SK-N-SH treated with all-trans-retinoic acid at 6 μM for 48 hours (cell line): ENCODE measurements at regions not wholly inside any gene's neighbourhood (a gene's known extent, or its start where the extent isn't known, plus 50 kb on each side); places are given as distances from the start of the nearest gene placed in this dataset.

Source experiments
- ATAC-seq: fragments of 200-7000 bp; cut with Tn5 transposase; 3 replicates; pipeline ENCODE4 v1.9.1; 2020; ENCODE audit warnings: mild to moderate bottlenecking, moderate library complexity
- ARNTL ChIP-seq: fragments of 450-650 bp; formaldehyde crosslinking; IDR thresholded peaks from 2 replicates; pipeline ENCODE4 v1.5.0; 2020; ENCODE audit warnings: low read depth, mild to moderate bottlenecking, moderate library complexity, borderline replicate concordance
- BACH2 ChIP-seq: fragments of 250-450 bp; sonication (Bioruptor Pico); IDR thresholded peaks from 2 replicates; pipeline ENCODE4 v1.9.0; 2021; ENCODE audit warnings: mild to moderate bottlenecking, borderline replicate concordance
- CREB5 ChIP-seq: fragments of 250-450 bp; sonication (Bioruptor Pico); IDR thresholded peaks from 2 replicates; pipeline ENCODE4 v1.5.1; 2020; ENCODE audit warnings: low read depth, mild to moderate bottlenecking, moderate library complexity
- CSDC2 ChIP-seq: fragments of 250-450 bp; sonication (Bioruptor Pico); IDR thresholded peaks from 2 replicates; pipeline ENCODE4 v1.5.0; 2020; ENCODE audit warnings: mild to moderate bottlenecking, moderate library complexity
- CSRNP3 ChIP-seq: fragments of 250-450 bp; sonication (Bioruptor Pico); IDR thresholded peaks from 2 replicates; pipeline ENCODE4 v1.5.1; 2021; ENCODE audit warnings: mild to moderate bottlenecking, moderate library complexity
- ESRRG ChIP-seq: fragments of 250-450 bp; sonication (Bioruptor Pico); IDR thresholded peaks from 2 replicates; pipeline ENCODE4 v1.6.1; 2021; ENCODE audit warnings: mild to moderate bottlenecking
- GLIS3 ChIP-seq: fragments of 250-450 bp; sonication (Bioruptor Pico); IDR thresholded peaks from 2 replicates; pipeline ENCODE4 v1.5.0; 2020; ENCODE audit warnings: mild to moderate bottlenecking, moderate library complexity
- ISL1 ChIP-seq: fragments of 250-450 bp; sonication (Bioruptor Pico); IDR thresholded peaks from 2 replicates; pipeline ENCODE4 v2.1.2; 2022; ENCODE audit warnings: mild to moderate bottlenecking, moderate library complexity
- OSR1 ChIP-seq: fragments of 250-450 bp; sonication (Bioruptor Pico); IDR thresholded peaks from 2 replicates; pipeline ENCODE4 v1.8.0; 2022; ENCODE audit warnings: moderate library complexity, mild to moderate bottlenecking, inconsistent platforms
- POU6F1 ChIP-seq: fragments of 250-450 bp; sonication (Bioruptor Pico); IDR thresholded peaks from 2 replicates; pipeline ENCODE4 v1.8.0; 2021; ENCODE audit warnings: low read depth, mild to moderate bottlenecking, moderate library complexity, borderline replicate concordance
- PPARA ChIP-seq: fragments of 250-450 bp; sonication (Bioruptor Pico); IDR thresholded peaks from 2 replicates; pipeline ENCODE4 v1.5.0; 2020; ENCODE audit warnings: mild to moderate bottlenecking, borderline replicate concordance
- RARB ChIP-seq: fragments of 250-450 bp; sonication (Bioruptor Pico); IDR thresholded peaks from 2 replicates; pipeline ENCODE4 v1.8.0; 2021; ENCODE audit warnings: mild to moderate bottlenecking, moderate library complexity
- SNAI2 ChIP-seq: fragments of 250-450 bp; sonication (Bioruptor Pico); IDR thresholded peaks from 2 replicates; pipeline ENCODE4 v1.5.0; 2020; ENCODE audit warnings: mild to moderate bottlenecking, moderate library complexity
- TOX ChIP-seq: fragments of 250-450 bp; sonication (Bioruptor Pico); IDR thresholded peaks from 2 replicates; pipeline ENCODE4 v1.8.0; 2021; ENCODE audit warnings: mild to moderate bottlenecking, moderate library complexity, borderline replicate concordance
- TSHZ2 ChIP-seq: fragments of 250-450 bp; sonication (Bioruptor Pico); IDR thresholded peaks from 2 replicates; pipeline ENCODE4 v1.5.0; 2020; ENCODE audit warnings: mild to moderate bottlenecking, moderate library complexity
- ZC3H10 ChIP-seq: fragments of 250-450 bp; sonication (Bioruptor Pico); IDR thresholded peaks from 2 replicates; pipeline ENCODE4 v1.5.1; 2021; ENCODE audit warnings: mild to moderate bottlenecking, moderate library complexity
- ZFP3 ChIP-seq: fragments of 250-450 bp; sonication (Bioruptor Pico); IDR thresholded peaks from 2 replicates; pipeline ENCODE4 v1.5.0; 2020; ENCODE audit warnings: mild to moderate bottlenecking, moderate library complexity
- ZFP30 ChIP-seq: fragments of 450-650 bp; formaldehyde crosslinking; IDR thresholded peaks from 2 replicates; pipeline ENCODE4 v1.5.0; 2022; ENCODE audit warnings: mild to moderate bottlenecking, moderate library complexity
- ZNF70 ChIP-seq: fragments of 450-650 bp; formaldehyde crosslinking; IDR thresholded peaks from 2 replicates; pipeline ENCODE4 v1.5.0; 2020; ENCODE audit warnings: mild to moderate bottlenecking, moderate library complexity
- ZNF8 ChIP-seq: fragments of 450-650 bp; formaldehyde crosslinking; IDR thresholded peaks from 2 replicates; pipeline ENCODE4 v1.5.0; 2020; ENCODE audit warnings: mild to moderate bottlenecking, moderate library complexity

- no peak for TF ChIP-seq CSRNP3 (CRISPR knock-in tag)
- TF ChIP-seq POU6F1, result no peak
- TF ChIP-seq BACH2 (CRISPR knock-in tag), result no peak
- TF ChIP-seq ZFP3 (CRISPR knock-in tag), result no peak
Observed at GRCh38 chr2:236661061-236661761, 91.6 kb downstream of the ACKR3 start (continued).

- TF ChIP-seq CREB5 (CRISPR knock-in tag) (no peak), ESRRG (CRISPR knock-in tag) (no peak), GLIS3 (CRISPR knock-in tag) (no peak), BACH2 (CRISPR knock-in tag) (no peak), ZFP3 (CRISPR knock-in tag) (no peak), PPARA (CRISPR knock-in tag) (no peak), CSDC2 (CRISPR knock-in tag) (no peak), TOX (no peak), POU6F1 (no peak), ISL1 (CRISPR knock-in tag) (no peak), SNAI2 (CRISPR knock-in tag) (no peak), ARNTL (CRISPR knock-in tag) (no peak), CSRNP3 (CRISPR knock-in tag) (no peak), ZC3H10 (CRISPR knock-in tag) (no peak), OSR1 (CRISPR knock-in tag) (no peak), ZFP30 (CRISPR knock-in tag) (no peak), ZNF8 (CRISPR knock-in tag) (no peak), RARB (CRISPR knock-in tag) (no peak), ZNF70 (CRISPR knock-in tag) (no peak), TSHZ2 (CRISPR knock-in tag) (no peak)
- TF ChIP-seq, all 23 proteins: peak for 0
- no peak for ATAC-seq
Observed at GRCh38 chr2:236661762-236662110, 92.1 kb downstream of the ACKR3 start.
